GM21619 (cell line): ENCODE measurements at regions not wholly inside any gene's neighbourhood (a gene's known extent, or its start where the extent isn't known, plus 50 kb on each side); places are given as distances from the start of the nearest gene placed in this dataset.

Source experiments
- ATAC-seq: cut with Tn5 transposase; IDR thresholded peaks from one replicate; pipeline ENCODE4 v1.9.1; 2021; ENCODE audit not compliant: unreplicated experiment

GRCh38 chr2:6562771-6563170 lies 302.9 kb downstream of the CMPK2 start:
- no peak for ATAC-seq

DNA sequence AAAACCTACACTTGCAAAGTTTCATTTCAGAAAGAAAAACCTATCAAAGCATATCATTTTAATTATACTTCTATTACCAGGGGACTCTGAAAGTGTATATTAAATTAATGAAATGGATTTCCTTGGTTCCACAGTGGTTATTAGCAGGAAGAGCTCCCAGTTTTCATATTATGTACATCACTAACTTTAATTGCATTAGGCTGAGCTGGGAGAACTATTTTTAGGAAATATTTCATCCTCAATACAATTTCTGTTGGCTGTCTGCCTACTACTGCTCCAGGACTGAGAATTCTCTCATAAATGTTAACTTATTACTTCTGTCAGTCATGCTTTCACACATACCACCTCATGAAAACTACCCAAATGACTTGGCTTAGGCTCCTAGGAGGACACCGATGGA lies 301.4 kb downstream of the CMPK2 start:
- ATAC-seq: no peak

DNA sequence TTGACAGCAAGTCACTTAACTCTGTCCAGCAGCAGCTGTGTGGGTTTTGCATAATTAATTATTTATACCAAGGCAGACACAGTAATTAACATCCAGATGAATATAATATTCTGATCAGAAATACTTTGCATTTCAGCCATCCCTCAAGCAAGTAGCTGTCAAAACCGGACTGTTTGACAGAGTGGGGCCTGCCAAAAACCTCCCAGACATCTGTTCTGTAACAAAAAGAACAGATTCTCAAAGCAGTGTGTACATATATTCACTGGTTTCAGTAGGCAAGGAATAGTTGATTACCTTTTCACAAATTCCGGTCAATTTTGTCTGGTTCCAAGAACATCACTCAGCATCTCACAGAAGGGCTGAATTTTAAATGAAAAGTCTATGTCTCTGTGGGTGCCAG lies 291.6 kb downstream of the CMPK2 start:
- ATAC-seq: no peak

DNA sequence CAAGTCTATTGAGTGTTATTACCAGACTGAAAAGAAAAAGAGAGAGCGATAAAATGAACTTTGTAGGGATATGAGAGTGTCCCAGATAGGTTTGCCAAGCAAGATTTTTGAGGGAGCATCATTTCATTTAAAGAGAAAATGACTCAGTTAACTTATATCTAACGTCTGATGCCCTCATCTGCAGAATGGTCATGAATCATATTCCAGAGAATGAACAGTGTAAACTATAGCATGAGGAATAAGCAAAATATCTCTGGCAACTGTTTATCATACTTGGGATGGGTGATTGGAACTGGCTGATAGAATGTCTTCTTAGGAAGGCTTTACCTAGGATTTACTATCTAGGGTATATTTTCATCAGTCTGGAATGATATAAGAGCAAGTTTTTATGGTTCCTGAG lies 289.4 kb downstream of the CMPK2 start:
- no peak for ATAC-seq

- ATAC-seq: no peak
These were observed 287.7 kb downstream of the CMPK2 start for GRCh38 chr2:6577960-6578359.

GRCh38 chr2:6578416-6578815 lies 287.3 kb downstream of the CMPK2 start:
- no peak for ATAC-seq

DNA sequence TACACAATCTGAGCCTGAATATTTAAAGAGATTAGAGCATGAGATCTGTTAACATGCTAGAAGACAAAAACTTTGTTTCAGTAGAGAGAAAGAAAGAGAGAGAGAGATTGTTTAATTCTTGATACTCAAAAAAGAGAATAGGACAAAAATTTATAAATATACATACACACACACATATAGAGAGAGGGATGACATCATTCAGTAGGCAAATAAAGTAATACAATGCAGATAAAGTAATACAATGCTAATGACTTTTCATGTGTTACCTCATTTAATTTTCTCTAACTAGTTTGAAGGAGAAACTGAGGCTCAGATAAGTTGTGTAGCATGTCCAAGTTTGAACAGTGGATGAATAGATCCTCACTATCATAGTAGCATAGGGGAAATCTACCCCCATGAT lies 286.4 kb downstream of the CMPK2 start:
- ATAC-seq: no peak

DNA sequence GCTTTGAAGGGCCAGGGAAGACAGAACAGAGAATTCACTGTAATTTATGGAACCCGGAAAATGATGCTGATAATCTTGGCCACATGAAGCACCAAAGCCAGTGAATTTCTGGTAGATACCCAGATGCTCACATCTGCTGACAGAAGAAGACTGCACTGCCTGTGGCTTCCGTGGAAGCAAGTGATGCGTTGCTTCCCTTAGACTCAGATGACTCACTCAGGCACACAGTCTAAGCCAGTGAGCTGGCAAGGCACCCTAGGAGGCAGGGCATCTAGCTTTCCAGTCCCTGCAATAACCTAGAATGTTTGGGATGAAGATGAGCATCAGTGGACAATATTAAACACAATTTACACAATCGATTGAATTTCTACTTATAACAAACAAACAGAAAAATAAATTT lies 284.7 kb downstream of the CMPK2 start:
- ATAC-seq: no peak

- ATAC-seq: no peak
These were observed 276.6 kb downstream of the CMPK2 start for GRCh38 chr2:6589150-6589549.

DNA sequence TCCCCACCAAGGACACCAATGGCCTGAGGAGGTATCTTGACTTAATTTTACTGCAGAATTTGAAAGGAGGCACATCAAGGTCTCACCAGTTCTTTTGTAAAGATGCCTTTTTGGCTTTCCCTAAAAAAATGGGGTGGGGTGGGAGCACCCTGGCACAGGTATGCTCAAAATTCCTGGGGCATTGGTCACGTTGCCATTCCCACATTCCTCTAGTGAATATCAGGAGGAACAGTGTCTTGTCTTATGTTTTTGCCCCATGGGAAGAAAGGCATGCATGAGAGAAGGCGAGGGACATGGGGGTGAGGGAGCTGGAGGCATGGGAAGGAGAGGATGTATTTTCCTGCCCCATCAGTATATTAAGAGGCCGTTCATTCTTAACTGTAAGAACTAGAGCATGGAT lies 275.3 kb downstream of the CMPK2 start:
- no peak for ATAC-seq

DNA sequence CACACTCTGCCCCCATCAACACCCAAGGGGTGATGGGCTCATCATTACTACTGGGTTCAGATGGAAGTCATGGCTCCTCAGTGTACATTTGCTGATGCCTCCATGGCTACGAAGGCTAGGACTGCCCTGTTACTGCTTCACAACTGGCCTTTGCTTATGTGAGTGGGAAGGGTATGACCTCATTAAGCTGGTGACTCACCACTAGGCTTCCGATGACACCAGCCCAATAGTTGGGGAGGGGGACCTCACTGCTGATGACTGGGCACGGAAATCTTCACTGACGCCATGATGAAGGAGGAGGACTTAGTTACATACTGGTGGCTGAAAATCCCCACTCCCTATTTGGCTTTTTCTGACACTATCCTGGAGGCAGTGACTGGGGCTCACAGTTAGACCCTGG lies 263.2 kb downstream of the CMPK2 start:
- no peak for ATAC-seq

GRCh38 chr2:6605836-6606505 lies 259.7 kb downstream of the CMPK2 start:
- ATAC-seq: no peak

- ATAC-seq: no peak
These were observed 247.9 kb downstream of the CMPK2 start for GRCh38 chr2:6617794-6618193.

- ATAC-seq: no peak
These were observed 247.5 kb downstream of the CMPK2 start for GRCh38 chr2:6618201-6618600.

- ATAC-seq: no peak
These were observed 242.0 kb downstream of the CMPK2 start for GRCh38 chr2:6623746-6624145.

GRCh38 chr2:6626401-6627012 lies 239.2 kb downstream of the CMPK2 start:
- ATAC-seq: no peak

- ATAC-seq: no peak
These were observed 238.4 kb downstream of the CMPK2 start for GRCh38 chr2:6627316-6627715.

DNA sequence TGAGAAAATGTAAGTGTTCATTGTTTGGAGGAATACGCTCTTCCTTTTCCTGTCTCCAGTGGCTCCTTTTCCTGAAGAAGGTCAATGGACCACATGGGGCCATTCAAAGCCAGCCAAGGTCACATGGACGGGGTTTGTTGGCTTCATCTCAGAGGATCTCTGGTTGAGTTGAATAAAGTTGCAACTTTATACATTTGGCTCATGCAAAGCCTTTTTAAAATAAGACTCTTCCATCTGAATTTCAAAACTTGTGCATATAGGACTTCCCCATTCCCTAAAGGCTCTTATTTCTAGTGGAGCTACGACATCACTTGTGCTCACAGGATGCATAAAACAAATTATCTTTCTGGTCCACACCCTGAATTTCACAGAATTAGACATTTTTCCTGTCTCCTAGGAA lies 235.5 kb downstream of the CMPK2 start:
- no peak for ATAC-seq

GRCh38 chr2:6635296-6635695 lies 230.4 kb downstream of the CMPK2 start:
- ATAC-seq: no peak

DNA sequence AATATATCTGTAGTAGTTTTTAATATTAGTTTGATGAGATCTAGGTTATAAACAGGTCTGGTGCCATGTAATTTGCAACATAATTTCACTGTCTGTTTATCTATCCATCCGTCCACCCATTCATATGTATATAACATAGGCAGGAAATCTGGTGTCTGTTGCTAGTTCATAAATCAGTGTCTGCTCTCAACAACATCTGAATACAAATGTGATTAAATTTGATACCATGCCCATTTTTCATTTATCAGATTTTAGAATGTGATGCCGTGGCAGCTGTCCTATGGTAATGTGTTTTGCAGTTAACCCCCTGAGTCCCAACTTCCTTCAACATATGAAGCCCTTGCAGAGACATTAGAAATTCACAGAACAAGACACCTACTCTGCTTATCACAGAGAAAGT lies 228.4 kb downstream of the CMPK2 start:
- ATAC-seq: no peak

DNA sequence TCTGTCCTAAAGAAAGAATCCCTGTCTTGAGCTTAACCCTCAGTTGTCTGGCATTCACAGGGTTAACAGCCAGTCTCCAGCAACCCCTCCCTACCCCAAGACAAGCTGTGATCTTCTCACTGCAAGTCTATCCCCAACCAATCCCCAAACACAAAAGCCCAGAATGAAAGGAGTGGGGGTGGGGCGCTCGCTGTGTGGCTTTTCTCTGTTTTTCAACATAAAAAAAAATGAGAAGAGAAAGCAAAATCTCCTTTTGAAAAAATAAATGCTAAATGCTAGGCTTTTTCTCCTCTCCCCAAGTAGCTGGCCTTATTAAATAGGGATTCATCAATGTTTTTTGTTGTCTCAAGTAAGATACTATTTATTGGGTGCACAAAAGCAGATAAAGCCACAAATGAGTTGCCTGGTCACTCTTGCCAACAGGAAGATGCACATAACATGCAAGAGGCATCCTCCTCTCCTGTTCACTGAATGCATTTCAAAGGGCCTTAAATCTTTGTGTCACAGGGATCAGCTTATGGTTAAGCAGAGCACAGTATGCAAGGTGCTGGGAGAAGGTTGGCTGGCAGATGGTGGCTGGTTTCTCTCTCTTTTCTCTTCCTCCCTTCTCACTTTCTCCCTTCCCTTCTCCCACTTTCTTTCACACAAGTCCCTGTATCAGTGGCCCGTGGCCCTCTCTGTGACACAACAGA lies 225.6 kb downstream of the CMPK2 start:
- ATAC-seq: no peak

DNA sequence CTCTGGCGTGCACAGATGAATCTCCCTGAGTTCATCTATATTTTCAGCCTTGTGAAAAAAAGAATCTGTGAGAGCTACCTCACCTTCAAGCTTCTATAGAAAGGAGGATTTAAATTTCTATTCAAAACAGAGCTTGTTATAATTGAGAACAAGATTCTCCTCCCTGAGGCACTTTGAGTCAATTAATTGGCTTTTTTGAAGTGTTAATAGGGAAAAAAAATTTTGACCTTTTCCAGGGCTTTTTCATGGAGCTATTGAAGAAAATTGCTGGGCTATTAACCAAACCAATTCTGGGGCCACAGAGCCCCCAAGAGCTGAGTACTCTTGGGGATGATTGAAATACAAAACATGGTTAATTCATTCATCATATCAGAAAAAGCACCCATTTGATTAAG lies 225.1 kb downstream of the CMPK2 start:
- ATAC-seq: no peak

- ATAC-seq: no peak
These were observed 223.8 kb downstream of the CMPK2 start for GRCh38 chr2:6641956-6642355.
